Prostate gland (tissue), 2 donors: ENCODE measurements at regions not wholly inside any gene's neighbourhood (a gene's known extent, or its start where the extent isn't known, plus 50 kb on each side); places are given as distances from the start of the nearest gene placed in this dataset.

Experiments
- DNase-seq: peaks from one replicate; pipeline ENCODE4 v3.0.0-alpha.2; 2019; ENCODE audit warnings: low spot score
- H3K27ac ChIP-seq, 2 donors: fragments of 200-600 bp; sonication (generic); 2 replicates each; pipeline ENCODE4 v1.5.1; 2017 to 2019
- H3K27me3 ChIP-seq: fragments of 200-600 bp; sonication (generic); replicated peaks from 2 replicates; pipeline ENCODE4 v1.5.1; 2019; ENCODE audit not compliant: insufficient read depth
- H3K36me3 ChIP-seq, 2 donors: fragments of 200-600 bp; sonication (generic); 1 replicate in 1 of 2; 2 replicates in 1 of 2; pipeline versions ENCODE4 v1.5.1 to v1.8.1; 2017 to 2019
- H3K4me1 ChIP-seq: fragments of 200-600 bp; sonication (generic); replicated peaks from 2 replicates; pipeline ENCODE4 v1.5.1; 2019
- H3K4me3 ChIP-seq, 2 donors: fragments of 200-600 bp; sonication (generic); 2 replicates each; pipeline ENCODE4 v1.5.1; 2017 to 2019
- H3K9me3 ChIP-seq: fragments of 200-600 bp; sonication (generic); 2 replicates; pipeline ENCODE4 v1.5.1; 2017
- CTCF ChIP-seq, 4 experiments: fragments of 200-600 bp in 2 of 4; fragments of 450-650 bp in 2 of 4; sonication (generic) in 2 of 4; IDR thresholded peaks; 1 replicate in 3 of 4; 2 replicates in 1 of 4; pipeline ENCODE4 v1.5.1; 2016 to 2019; ENCODE audit warnings: antibody characterized with exemption in 4 of 4, mild to moderate bottlenecking in 2 of 4, moderate library complexity in 2 of 4
- POLR2A ChIP-seq: fragments of 450-650 bp; IDR thresholded peaks from one replicate; pipeline ENCODE4 v1.6.1; 2016; ENCODE audit warnings: antibody characterized with exemption, mild to moderate bottlenecking
- POLR2AphosphoS5 ChIP-seq: sonication (generic); formaldehyde crosslinking; IDR thresholded peaks from one replicate; pipeline ENCODE4 v1.6.1; 2017; ENCODE audit warnings: antibody characterized with exemption
- WGBS: methylation state at CpG from one replicate; pipeline ENCODE4 v1.1.5; 2018; 5-methylcytosine and 5-hydroxymethylcytosine counted together
- intact Hi-C: fragments of 100-400 bp; cut with DNase I; formaldehyde crosslinking; loops from one replicate; pipeline ENCODE4 v1.14.2; 2022

DNA sequence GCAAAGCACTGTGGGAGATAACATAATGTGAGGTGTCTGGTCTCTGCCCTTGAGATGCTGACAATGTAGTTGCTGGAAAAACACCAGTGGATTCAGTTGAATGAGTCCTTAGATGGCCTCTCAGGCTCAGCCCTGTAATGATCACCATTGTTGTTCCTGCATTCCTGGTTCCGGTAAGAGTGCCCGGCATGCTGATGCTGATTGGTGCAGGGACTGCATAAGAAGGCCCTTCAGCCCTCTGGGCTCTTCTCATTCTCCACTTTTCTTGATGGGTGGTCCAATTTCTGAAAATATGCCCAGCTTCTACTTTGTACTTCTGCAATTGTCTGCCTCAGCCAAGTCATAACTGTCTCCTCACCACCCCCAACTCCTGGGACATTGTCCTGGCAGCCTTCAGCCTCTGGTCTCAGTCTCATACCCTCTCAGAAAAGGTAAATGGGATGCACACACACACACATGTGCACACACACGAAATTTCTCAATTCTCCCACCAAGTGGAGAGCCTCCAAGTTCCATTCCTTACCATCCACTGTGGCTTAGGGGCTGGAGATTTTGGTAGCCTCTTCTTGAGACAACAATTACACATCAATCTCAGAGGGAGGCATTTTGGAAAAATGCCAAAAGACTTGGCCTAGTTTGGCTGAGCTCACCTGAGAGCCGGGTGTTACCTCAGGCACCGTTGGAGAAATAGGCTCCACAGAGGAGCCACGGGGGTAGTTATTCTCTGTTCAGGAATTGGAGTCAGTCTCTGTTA lies 314.9 kb downstream of the RPS24 start:
- Histone ChIP-seq H3K9me3 (no peaks in the 10 kb centered on the region), H3K36me3 (no peaks in the 10 kb centered on the region), H3K4me3 (no peak overlapping the region), H3K27me3 (no peaks in the 10 kb centered on the region), H3K4me1 (no peaks in the 10 kb centered on the region), H3K27ac (no peak overlapping the region)
- intact Hi-C loops: no loop called here
- DNase-seq: no peak
- WGBS: 64% methylated on average over 6 of the region's 6 CpGs
- TF ChIP-seq POLR2A: no peak
- no peak for TF ChIP-seq CTCF (IDR thresholded peaks at IDR 0.05)
- TF ChIP-seq POLR2AphosphoS5: no peak

DNA sequence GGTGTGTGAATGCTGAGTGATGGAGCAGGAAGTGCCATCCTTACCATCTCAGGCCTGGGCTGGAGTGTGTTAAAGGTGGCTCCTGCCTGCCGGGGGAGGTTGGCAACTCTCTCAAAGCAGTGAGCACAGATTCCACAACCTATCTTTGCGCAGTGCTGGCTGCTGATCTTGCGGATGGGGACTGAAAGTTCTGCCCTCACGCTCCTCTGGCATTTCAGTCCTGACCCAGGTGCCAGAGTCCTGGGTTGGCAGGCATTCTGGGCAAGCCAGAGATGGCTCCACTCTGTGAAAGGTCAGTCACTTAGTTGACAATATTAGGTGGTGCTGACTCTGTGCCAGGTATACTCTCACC lies 315.5 kb downstream of the RPS24 start:
- no peak for DNase-seq
- WGBS: 78% methylated on average over 4 of the region's 4 CpGs
- Histone ChIP-seq H3K4me1 (no peaks in the 10 kb centered on the region), H3K4me3 (no peak overlapping the region), H3K9me3 (no peaks in the 10 kb centered on the region), H3K27ac (no peak overlapping the region), H3K27me3 (no peaks in the 10 kb centered on the region), H3K36me3 (no peaks in the 10 kb centered on the region)
- intact Hi-C loops: no loop called here
- no peak for TF ChIP-seq CTCF (IDR thresholded peaks at IDR 0.05)
- TF ChIP-seq POLR2AphosphoS5: no peak
- TF ChIP-seq POLR2A: no peak

DNA sequence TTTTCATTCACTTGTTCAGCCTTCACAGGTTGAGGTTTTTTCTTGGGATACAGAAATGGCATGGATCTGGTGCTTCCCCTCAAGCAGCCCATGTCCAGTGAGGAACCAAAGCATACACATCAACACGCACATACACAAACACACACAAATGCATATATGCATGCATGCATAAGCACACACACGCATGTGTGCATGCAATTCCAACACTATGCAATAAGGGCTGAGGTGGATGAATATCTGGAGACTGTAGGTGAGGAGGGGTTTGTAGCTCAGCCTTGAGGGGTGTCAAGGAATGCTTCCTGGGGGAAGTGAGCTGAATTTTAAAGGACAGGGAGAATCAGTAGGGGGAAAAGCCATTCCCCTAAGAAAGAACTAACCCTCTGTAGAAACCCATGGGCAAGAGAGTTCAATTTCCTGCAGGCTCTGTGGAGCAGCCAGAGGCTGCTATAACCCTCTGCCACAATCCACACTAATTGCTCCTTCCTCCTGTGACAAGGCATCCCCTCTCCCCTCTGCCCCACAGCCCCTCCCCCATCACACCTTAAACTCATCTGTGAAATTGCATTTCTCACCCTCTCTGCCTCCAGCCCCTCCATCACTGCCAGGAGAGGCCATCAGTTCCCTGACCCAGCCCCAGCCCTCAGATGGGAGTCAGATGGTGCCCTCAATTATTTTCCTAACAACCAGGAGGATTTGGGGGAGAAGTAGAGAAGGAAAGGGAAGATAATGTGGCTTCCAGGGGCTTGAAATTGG lies 316.4 kb downstream of the RPS24 start:
- H3K4me1 ChIP-seq: no peaks in the 10 kb centered on the region
- intact Hi-C loops: no loop called here
- DNase-seq: no peak
- WGBS: 98% methylated on average over 2 of the region's 2 CpGs
- no peaks in the 10 kb centered on the region for H3K36me3 ChIP-seq
- no peaks in the 10 kb centered on the region for H3K27me3 ChIP-seq
- no peak overlapping the region for H3K4me3 ChIP-seq
- H3K27ac ChIP-seq: no peak overlapping the region
- TF ChIP-seq POLR2A (no peak), CTCF (IDR thresholded peaks at IDR 0.05) (no peak), POLR2AphosphoS5 (no peak)
- H3K9me3 ChIP-seq: no peaks in the 10 kb centered on the region

DNA sequence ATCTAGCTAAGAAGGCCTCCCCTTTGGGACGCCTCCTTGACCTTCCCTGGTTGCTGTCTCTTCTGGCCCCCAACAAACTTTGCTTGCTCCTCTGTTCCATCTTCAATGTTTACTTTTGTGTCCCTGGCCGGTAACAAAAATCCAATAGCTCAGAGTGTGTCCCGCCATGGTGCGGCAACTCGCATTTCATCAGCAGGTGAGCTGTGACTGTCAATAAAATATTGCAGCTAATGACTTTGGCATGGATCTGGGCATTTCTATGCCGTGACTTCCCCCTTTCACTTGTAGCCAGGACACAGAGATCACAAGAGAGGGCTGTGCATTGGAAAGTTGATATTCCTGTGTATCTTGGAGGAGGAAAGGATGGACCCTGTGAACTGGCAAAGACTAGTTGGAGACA lies 317.6 kb downstream of the RPS24 start:
- no peaks in the 10 kb centered on the region for H3K9me3 ChIP-seq
- no peaks in the 10 kb centered on the region for H3K27me3 ChIP-seq
- 87% methylated on average over 6 of the region's 6 CpGs for WGBS
- H3K36me3 ChIP-seq: no peaks in the 10 kb centered on the region
- intact Hi-C loops: no loop called here
- H3K4me3 ChIP-seq: no peak overlapping the region
- no peak for DNase-seq
- TF ChIP-seq POLR2AphosphoS5 (no peak), POLR2A (no peak), CTCF (IDR thresholded peaks at IDR 0.05) (no peak)
- H3K4me1 ChIP-seq: no peaks in the 10 kb centered on the region
- H3K27ac ChIP-seq: no peak overlapping the region

- TF ChIP-seq CTCF (IDR thresholded peaks at IDR 0.05): no peak
- no peak overlapping the region for H3K27ac ChIP-seq
- H3K27me3 ChIP-seq: no peaks in the 10 kb centered on the region
- DNase-seq: no peak
- H3K4me1 ChIP-seq: no peaks in the 10 kb centered on the region
- no peaks in the 10 kb centered on the region for H3K9me3 ChIP-seq
- no peaks in the 10 kb centered on the region for H3K36me3 ChIP-seq
- 72% methylated on average over 3 of the region's 3 CpGs for WGBS
- intact Hi-C loops: no loop called here
- no peak overlapping the region for H3K4me3 ChIP-seq
Measured at GRCh38 chr10:78351809-78352208, 318.1 kb downstream of the RPS24 start.
